Glutamatergic neuron (in vitro differentiated cells): ENCODE measurements at regions not wholly inside any gene's neighbourhood (a gene's known extent, or its start where the extent isn't known, plus 50 kb on each side); places are given as distances from the start of the nearest gene placed in this dataset.

Experiments used
- DNase-seq: peaks from one replicate; pipeline ENCODE4 v3.0.0; 2022
- H3K27ac Mint-ChIP-seq: one replicate; pipeline ENCODE4 v1.8.0; 2020; ENCODE audit warnings: mild to moderate bottlenecking, mixed read lengths, inconsistent platforms; ENCODE audit not compliant: unreplicated experiment
- H3K27me3 Mint-ChIP-seq: one replicate; pipeline ENCODE4 v1.8.0; 2020; ENCODE audit warnings: mild to moderate bottlenecking, moderate library complexity, mixed read lengths, inconsistent platforms; ENCODE audit not compliant: unreplicated experiment
- H3K36me3 Mint-ChIP-seq: one replicate; pipeline ENCODE4 v1.8.0; 2020; ENCODE audit warnings: mild to moderate bottlenecking, mixed read lengths, inconsistent platforms; ENCODE audit not compliant: unreplicated experiment
- H3K4me1 Mint-ChIP-seq: one replicate; pipeline ENCODE4 v1.8.0; 2020; ENCODE audit warnings: mild to moderate bottlenecking, low read depth, mixed read lengths, inconsistent platforms; ENCODE audit not compliant: unreplicated experiment
- H3K4me3 Mint-ChIP-seq: one replicate; pipeline ENCODE4 v1.8.0; 2020; ENCODE audit warnings: mild to moderate bottlenecking, mixed read lengths, inconsistent platforms; ENCODE audit not compliant: unreplicated experiment
- H3K9me3 Mint-ChIP-seq: one replicate; pipeline ENCODE4 v1.8.0; 2020; ENCODE audit warnings: mild to moderate bottlenecking, moderate library complexity, mixed read lengths, inconsistent platforms; ENCODE audit not compliant: unreplicated experiment
- TF ChIP-seq, protein P1 (sequence below): fragments of 200-600 bp; sonication (generic); IDR thresholded peaks from one replicate; pipeline ENCODE4 v1.5.0; 2021; ENCODE audit not compliant: partially characterized antibody, unreplicated experiment

DNA sequence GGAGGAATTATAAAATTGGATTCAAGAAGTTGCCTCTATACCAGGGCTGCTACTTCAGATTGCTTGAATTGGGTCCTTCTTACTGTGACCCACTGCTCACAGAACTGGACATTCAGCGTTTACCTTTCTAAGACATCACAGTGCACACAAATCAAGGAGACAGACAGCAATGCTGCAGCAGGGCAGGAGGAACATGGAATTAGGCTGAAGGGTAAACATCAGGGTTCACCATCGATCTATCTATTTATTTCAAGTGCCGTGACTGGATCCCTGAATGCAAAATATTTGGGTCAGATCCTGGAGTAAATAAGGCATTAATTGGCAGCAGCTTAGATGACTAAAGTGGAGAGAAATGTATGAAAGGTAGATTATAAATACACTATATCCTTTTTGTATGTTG lies 76.9 kb upstream of the HMGA2 start:
- H3K9me3 Mint-ChIP-seq: no peaks in the 10 kb centered on the region
- H3K4me3 Mint-ChIP-seq: no peak overlapping the region
- TF ChIP-seq, protein P1, sequence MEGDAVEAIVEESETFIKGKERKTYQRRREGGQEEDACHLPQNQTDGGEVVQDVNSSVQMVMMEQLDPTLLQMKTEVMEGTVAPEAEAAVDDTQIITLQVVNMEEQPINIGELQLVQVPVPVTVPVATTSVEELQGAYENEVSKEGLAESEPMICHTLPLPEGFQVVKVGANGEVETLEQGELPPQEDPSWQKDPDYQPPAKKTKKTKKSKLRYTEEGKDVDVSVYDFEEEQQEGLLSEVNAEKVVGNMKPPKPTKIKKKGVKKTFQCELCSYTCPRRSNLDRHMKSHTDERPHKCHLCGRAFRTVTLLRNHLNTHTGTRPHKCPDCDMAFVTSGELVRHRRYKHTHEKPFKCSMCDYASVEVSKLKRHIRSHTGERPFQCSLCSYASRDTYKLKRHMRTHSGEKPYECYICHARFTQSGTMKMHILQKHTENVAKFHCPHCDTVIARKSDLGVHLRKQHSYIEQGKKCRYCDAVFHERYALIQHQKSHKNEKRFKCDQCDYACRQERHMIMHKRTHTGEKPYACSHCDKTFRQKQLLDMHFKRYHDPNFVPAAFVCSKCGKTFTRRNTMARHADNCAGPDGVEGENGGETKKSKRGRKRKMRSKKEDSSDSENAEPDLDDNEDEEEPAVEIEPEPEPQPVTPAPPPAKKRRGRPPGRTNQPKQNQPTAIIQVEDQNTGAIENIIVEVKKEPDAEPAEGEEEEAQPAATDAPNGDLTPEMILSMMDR: no peak
- H3K36me3 Mint-ChIP-seq: peaks cover 6% of the 10 kb centered on the region
- H3K4me1 Mint-ChIP-seq: no peaks in the 10 kb centered on the region
- no peak overlapping the region for H3K27ac Mint-ChIP-seq
- peaks cover 6% of the 10 kb centered on the region for H3K27me3 Mint-ChIP-seq
- DNase-seq: no peak

DNA sequence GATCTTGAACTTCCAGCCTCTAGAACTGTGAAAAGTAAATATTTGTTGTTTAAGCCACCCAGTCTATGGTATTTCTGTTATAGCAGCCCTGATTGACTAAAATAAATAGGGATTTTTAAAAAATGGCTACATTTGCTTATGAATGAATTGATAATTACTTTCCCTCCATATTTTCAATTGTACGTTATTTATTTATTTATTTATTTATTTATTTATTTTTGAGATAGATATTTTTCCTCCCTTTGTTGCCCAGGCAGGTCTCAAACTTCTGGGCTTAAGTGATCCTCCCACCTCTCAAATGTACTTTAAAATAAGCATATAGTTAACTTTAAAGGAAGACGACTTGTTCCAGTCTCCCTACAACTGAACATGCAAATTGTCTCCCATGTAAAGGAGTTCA lies 76.0 kb upstream of the HMGA2 start:
- Mint-ChIP-seq H3K27ac (no peak overlapping the region), H3K36me3 (peaks cover 6% of the 10 kb centered on the region), H3K9me3 (no peaks in the 10 kb centered on the region), H3K4me3 (no peak overlapping the region), H3K4me1 (no peaks in the 10 kb centered on the region), H3K27me3 (peaks cover 2% of the 10 kb centered on the region)
- DNase-seq: no peak
- TF ChIP-seq, protein P1: no peak

DNA sequence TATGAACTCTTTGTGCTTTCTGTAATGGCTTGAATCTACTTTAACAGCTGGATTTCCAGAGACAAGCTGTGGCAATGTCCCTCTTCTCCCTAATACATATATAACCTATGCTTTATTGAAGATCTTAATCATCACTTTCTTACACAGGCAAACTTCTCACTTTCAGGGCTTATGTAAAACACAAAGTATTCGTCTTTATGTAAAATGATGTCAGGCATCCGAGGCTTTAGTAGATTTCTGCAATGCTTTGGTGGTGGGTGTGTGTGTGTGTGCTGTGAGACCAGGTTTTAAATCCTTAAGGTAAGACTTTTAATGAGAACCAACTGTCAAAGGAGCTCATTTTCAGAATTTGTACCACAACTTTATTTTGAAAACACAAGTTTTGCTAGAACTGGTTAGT lies 70.0 kb upstream of the HMGA2 start:
- Mint-ChIP-seq H3K27me3 (peaks cover 5% of the 10 kb centered on the region), H3K4me1 (no peaks in the 10 kb centered on the region), H3K36me3 (no peaks in the 10 kb centered on the region), H3K9me3 (no peaks in the 10 kb centered on the region), H3K4me3 (no peak overlapping the region), H3K27ac (no peak overlapping the region)
- TF ChIP-seq, protein P1: no peak
- DNase-seq: no peak

DNA sequence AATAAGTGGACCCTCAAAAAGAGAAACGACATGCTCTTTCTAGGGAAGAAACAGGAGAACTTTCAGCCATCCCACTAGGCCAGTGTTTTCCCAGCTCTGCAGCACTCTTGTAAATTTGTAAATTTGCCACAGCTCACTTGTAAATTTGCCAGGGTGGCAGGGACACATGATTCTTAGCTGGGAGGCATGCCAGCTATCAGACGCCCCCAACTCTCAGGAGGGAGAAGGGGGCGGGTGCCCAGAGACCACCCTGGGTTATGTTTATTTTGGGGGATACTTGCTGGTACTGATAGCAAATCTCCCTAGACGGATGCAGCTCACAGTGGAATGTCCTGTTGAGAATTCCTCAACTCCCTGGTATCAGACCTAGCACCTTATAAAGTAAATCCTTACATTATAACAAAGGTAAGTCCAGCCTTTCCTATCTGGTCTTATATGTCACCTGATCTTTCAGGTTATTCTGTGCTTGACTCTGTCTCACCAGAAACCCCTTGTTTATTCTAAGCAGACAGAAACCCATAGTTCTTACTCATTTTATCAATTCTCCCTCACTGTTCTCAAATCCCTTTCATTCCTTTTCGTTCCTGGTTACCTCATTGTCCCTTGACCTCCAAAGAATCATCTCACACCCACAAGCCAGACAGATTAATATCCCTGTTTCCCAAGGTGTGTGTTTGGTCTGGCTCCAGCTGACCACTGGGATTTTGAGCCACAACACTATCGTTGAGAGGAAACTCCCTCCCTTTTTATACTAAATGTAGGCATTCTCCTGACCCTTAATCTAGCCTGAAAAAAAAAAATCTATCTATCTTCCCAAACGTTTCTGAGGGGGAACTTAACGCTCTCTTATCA lies 69.3 kb upstream of the HMGA2 start:
- H3K36me3 Mint-ChIP-seq: no peaks in the 10 kb centered on the region
- TF ChIP-seq, protein P1: no peak
- no peak overlapping the region for H3K27ac Mint-ChIP-seq
- H3K4me1 Mint-ChIP-seq: no peaks in the 10 kb centered on the region
- no peak for DNase-seq
- no peaks in the 10 kb centered on the region for H3K9me3 Mint-ChIP-seq
- peaks cover 2% of the 10 kb centered on the region for H3K27me3 Mint-ChIP-seq
- no peak overlapping the region for H3K4me3 Mint-ChIP-seq

DNA sequence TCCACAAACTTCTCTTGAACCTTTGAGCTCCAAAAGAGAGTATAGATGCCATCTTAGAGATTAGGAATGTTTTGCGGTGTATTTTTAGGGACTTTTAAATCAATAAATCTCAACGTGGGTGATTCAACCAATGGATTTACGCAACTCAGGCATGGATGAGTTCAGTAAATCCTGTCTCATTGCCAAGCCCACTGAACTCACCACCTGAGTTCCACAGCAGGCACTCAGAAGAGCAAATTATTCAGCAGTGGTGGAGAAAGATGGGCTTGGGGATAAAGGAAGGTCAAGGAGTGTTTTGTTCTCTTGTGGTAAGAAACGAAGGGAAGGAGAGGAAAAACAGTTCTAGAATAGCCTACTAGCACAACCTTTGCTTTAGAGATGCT lies 68.7 kb upstream of the HMGA2 start:
- no peak for DNase-seq
- Mint-ChIP-seq H3K4me1 (no peaks in the 10 kb centered on the region), H3K27me3 (peaks cover 2% of the 10 kb centered on the region), H3K36me3 (no peaks in the 10 kb centered on the region), H3K27ac (no peak overlapping the region), H3K9me3 (no peaks in the 10 kb centered on the region), H3K4me3 (no peak overlapping the region)
- TF ChIP-seq, protein P1: no peak
